ENCODE measurements at regions not wholly inside any gene's neighbourhood (a gene's known extent, or its start where the extent isn't known, plus 50 kb on each side); places are given as distances from the start of the nearest gene placed in this dataset.
"Not testable (repeated sequence)": the region's sequence is repeated elsewhere in the genome, so short reads cannot be mapped to it uniquely, and the experiment has no call there.

GRCh38 chr11:69869311-69869939 lies 50.2 kb upstream of the FGF3 start:
- DNase-seq: no peak

GRCh38 chr11:69870766-69871165 lies 51.5 kb upstream of the FGF3 start:
- no peak for DNase-seq

- DNase-seq: no peak
These were observed 54.2 kb upstream of the FGF3 start for GRCh38 chr11:69873166-69874077.

- DNase-seq: no peak
These were observed 55.2 kb upstream of the FGF3 start for GRCh38 chr11:69874178-69874983.

- no peak for DNase-seq
These were observed 55.9 kb upstream of the FGF3 start for GRCh38 chr11:69874984-69875624.

- no peak for DNase-seq
These were observed 56.8 kb upstream of the FGF3 start for GRCh38 chr11:69876013-69876412.

GRCh38 chr11:69877235-69877634 lies 58.0 kb upstream of the FGF3 start:
- no peak for DNase-seq

- DNase-seq: not testable (repeated sequence)
These were observed 58.5 kb upstream of the FGF3 start for GRCh38 chr11:69877704-69878103.

- no peak for DNase-seq
These were observed 59.1 kb upstream of the FGF3 start for GRCh38 chr11:69878144-69878883.

- DNase-seq: no peak
These were observed 59.9 kb upstream of the FGF3 start for GRCh38 chr11:69878927-69879728.

GRCh38 chr11:69879729-69880005 lies 60.5 kb upstream of the FGF3 start:
- no peak for DNase-seq

- no peak for DNase-seq
These were observed 61.0 kb upstream of the FGF3 start for GRCh38 chr11:69880041-69880825.

GRCh38 chr11:69880826-69881445 lies 61.7 kb upstream of the FGF3 start:
- no peak for DNase-seq

- no peak for DNase-seq
These were observed 62.5 kb upstream of the FGF3 start for GRCh38 chr11:69881467-69882269.

- DNase-seq: no peak
These were observed 63.0 kb upstream of the FGF3 start for GRCh38 chr11:69882270-69882608.

GRCh38 chr11:69883292-69884255 lies 64.4 kb upstream of the FGF3 start:
- no peak for DNase-seq

- DNase-seq: no peak
These were observed 65.1 kb upstream of the FGF3 start for GRCh38 chr11:69884286-69884685.

- DNase-seq: no peak
These were observed 65.5 kb upstream of the FGF3 start for GRCh38 chr11:69884751-69885150.

Measured in AML-193 (cell line).